ENCODE measurements at regions not wholly inside any gene's neighbourhood (a gene's known extent, or its start where the extent isn't known, plus 50 kb on each side); places are given as distances from the start of the nearest gene placed in this dataset.

DNA sequence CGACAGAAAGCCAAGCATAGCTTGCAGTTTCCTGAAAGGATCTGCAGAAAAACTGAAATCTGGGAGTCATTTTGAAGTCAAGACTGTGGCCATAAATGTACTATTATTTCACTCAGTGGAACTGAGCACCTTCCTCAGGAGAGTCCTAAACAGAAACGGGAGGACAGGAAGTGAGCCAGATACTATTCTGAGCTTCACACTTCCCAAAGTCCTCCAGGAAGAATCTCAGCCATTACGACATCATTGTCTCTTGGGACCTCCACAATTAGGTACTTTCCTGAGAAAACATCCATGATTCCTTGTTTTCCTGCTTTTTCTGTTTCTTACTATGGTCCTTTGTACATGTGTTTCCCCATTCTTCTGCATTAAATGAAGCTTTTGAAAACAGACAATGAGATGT, 299.2 kb upstream of the USP25 start:
- H3K9me3 ChIP-seq (ENCODE audit: insufficient read depth, low read length, severe bottlenecking): no peaks in the 10 kb centered on the region
- no peak overlapping the region for H2AFZ ChIP-seq (ENCODE audit: low read depth, low read length)
- ATAC-seq (ENCODE audit: insufficient read depth, low read depth): no peak
- H3K9ac ChIP-seq (ENCODE audit: low read depth, low read length): no peak overlapping the region
- DNase-seq: no peak
- no peak overlapping the region for H3K27ac ChIP-seq (ENCODE audit: low read length)
- H3K4me2 ChIP-seq (ENCODE audit: insufficient read depth, low read length): no peak overlapping the region
- no peaks in the 10 kb centered on the region for H3K27me3 ChIP-seq (ENCODE audit: insufficient read depth, low read length, poor library complexity)
- no peaks in the 10 kb centered on the region for H3K4me1 ChIP-seq (ENCODE audit: insufficient read depth, low read length)
- H4K20me1 ChIP-seq (ENCODE audit: insufficient read depth, low read length): no peaks in the 10 kb centered on the region
- no peak overlapping the region for H3K4me3 ChIP-seq (ENCODE audit: low read depth in 1 of 2, low read length in 2 of 2)
- H3K79me2 ChIP-seq (ENCODE audit: insufficient read depth, low read length): no peaks in the 10 kb centered on the region
- TF ChIP-seq, protein P1, sequence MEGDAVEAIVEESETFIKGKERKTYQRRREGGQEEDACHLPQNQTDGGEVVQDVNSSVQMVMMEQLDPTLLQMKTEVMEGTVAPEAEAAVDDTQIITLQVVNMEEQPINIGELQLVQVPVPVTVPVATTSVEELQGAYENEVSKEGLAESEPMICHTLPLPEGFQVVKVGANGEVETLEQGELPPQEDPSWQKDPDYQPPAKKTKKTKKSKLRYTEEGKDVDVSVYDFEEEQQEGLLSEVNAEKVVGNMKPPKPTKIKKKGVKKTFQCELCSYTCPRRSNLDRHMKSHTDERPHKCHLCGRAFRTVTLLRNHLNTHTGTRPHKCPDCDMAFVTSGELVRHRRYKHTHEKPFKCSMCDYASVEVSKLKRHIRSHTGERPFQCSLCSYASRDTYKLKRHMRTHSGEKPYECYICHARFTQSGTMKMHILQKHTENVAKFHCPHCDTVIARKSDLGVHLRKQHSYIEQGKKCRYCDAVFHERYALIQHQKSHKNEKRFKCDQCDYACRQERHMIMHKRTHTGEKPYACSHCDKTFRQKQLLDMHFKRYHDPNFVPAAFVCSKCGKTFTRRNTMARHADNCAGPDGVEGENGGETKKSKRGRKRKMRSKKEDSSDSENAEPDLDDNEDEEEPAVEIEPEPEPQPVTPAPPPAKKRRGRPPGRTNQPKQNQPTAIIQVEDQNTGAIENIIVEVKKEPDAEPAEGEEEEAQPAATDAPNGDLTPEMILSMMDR (IDR thresholded peaks at IDR 0.05; ENCODE audit: borderline replicate concordance, extremely low read depth, low read length, poor library complexity, severe bottlenecking): no peak
- H3K36me3 ChIP-seq (ENCODE audit: insufficient read depth, low read length): no peaks in the 10 kb centered on the region

DNA sequence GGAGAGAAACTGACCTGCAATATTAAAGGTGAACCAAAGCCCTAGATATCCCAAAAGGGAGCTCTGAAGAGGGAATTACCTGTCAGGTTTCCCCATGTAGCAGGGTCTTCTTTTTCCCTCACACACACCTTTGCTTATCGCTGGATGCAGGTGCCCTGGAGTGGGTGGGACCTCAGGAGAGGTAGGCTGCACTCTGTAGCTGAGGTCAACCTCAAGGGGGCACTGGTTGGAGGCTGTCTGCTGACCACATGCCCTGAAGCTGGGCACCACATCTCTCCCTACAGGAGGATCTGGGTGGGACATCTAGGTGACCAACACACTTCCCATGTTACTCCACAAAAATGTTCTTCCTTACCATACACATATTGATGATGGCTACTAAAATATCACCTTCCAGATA, 298.7 kb upstream of the USP25 start:
- Histone ChIP-seq H3K4me1 (ENCODE audit: insufficient read depth, low read length) (no peaks in the 10 kb centered on the region), H3K9me3 (ENCODE audit: insufficient read depth, low read length, severe bottlenecking) (no peaks in the 10 kb centered on the region), H3K27me3 (ENCODE audit: insufficient read depth, low read length, poor library complexity) (no peaks in the 10 kb centered on the region), H2AFZ (ENCODE audit: low read depth, low read length) (no peak overlapping the region), H3K4me3 (ENCODE audit: low read depth in 1 of 2, low read length in 2 of 2) (no peak overlapping the region), H4K20me1 (ENCODE audit: insufficient read depth, low read length) (no peaks in the 10 kb centered on the region), H3K36me3 (ENCODE audit: insufficient read depth, low read length) (no peaks in the 10 kb centered on the region), H3K9ac (ENCODE audit: low read depth, low read length) (no peak overlapping the region), H3K79me2 (ENCODE audit: insufficient read depth, low read length) (no peaks in the 10 kb centered on the region), H3K27ac (ENCODE audit: low read length) (no peak overlapping the region), H3K4me2 (ENCODE audit: insufficient read depth, low read length) (no peak overlapping the region)
- DNase-seq (no peak), ATAC-seq (ENCODE audit: insufficient read depth, low read depth) (no peak)
- TF ChIP-seq EZH2 (IDR thresholded peaks at IDR 0.05; ENCODE audit: borderline replicate concordance, low read depth, low read length, severe bottlenecking): no peak
- TF ChIP-seq, protein P1 (IDR thresholded peaks at IDR 0.05; ENCODE audit: borderline replicate concordance, extremely low read depth, low read length, poor library complexity, severe bottlenecking): no peak

DNA sequence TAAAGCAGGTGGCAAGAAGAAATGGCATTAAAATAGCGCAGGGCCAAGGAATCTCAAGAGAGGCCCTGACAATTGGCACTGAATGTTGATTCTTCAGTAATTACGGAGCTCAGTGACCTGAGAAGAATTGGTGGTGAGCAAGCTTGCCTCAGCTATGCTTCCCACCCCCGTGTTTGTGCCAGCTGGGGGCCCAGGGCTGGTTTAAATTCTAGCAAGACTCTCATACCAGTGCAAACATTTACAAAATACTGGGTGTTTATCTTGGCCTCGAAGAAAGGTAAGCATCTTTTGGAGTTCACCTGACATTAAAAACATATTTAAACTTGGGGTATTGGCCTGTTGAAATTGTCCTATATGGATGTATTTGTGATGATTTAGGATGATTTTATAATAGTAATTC, 296.7 kb upstream of the USP25 start:
- Histone ChIP-seq H2AFZ (ENCODE audit: low read depth, low read length) (no peak overlapping the region), H3K4me2 (ENCODE audit: insufficient read depth, low read length) (no peak overlapping the region), H3K4me1 (ENCODE audit: insufficient read depth, low read length) (peaks cover 4% of the 10 kb centered on the region; the same call in 1 of the 2 replicates), H4K20me1 (ENCODE audit: insufficient read depth, low read length) (no peaks in the 10 kb centered on the region), H3K79me2 (ENCODE audit: insufficient read depth, low read length) (no peaks in the 10 kb centered on the region), H3K27me3 (ENCODE audit: insufficient read depth, low read length, poor library complexity) (no peaks in the 10 kb centered on the region), H3K27ac (ENCODE audit: low read length) (no peak overlapping the region), H3K9me3 (ENCODE audit: insufficient read depth, low read length, severe bottlenecking) (no peaks in the 10 kb centered on the region), H3K4me3 (ENCODE audit: low read depth in 1 of 2, low read length in 2 of 2) (no peak overlapping the region), H3K9ac (ENCODE audit: low read depth, low read length) (no peak overlapping the region), H3K36me3 (ENCODE audit: insufficient read depth, low read length) (no peaks in the 10 kb centered on the region)
- TF ChIP-seq EZH2 (IDR thresholded peaks at IDR 0.05; ENCODE audit: borderline replicate concordance, low read depth, low read length, severe bottlenecking): no peak
- TF ChIP-seq, protein P1 (IDR thresholded peaks at IDR 0.05; ENCODE audit: borderline replicate concordance, extremely low read depth, low read length, poor library complexity, severe bottlenecking): no peak
- no peak for ATAC-seq (ENCODE audit: insufficient read depth, low read depth)
- DNase-seq: no peak

Measured in DND-41 (cell line).